PC-3 (cell line): ENCODE measurements at regions not wholly inside any gene's neighbourhood (a gene's known extent, or its start where the extent isn't known, plus 50 kb on each side); places are given as distances from the start of the nearest gene placed in this dataset.

Source experiments
- ATAC-seq: fragments of 200-7000 bp; cut with Tn5 transposase; 2 replicates; pipeline ENCODE4 v1.9.1; 2020; ENCODE audit warnings: mild to moderate bottlenecking, moderate library complexity
- BruUV-seq: library from RNA; stranded (reverse); fragments of 400-500 nt; replicated peaks from 2 replicates; lab custom pipeline; 2021; lab: Mats Ljungman, UMichigan
- CTCF ChIA-PET: fragments of 300-600 bp; sonication (Branson Sonifier 250); formaldehyde crosslinking; loops from one replicate; lab custom pipeline; 2022; ENCODE audit warnings: antibody characterized with exemption; lab: Charles Lee
- POLR2A ChIA-PET: fragments of 300-600 bp; sonication (Branson Sonifier 250); formaldehyde crosslinking; loops from one replicate; lab custom pipeline; 2022; ENCODE audit warnings: antibody characterized with exemption; ENCODE audit not compliant: unreplicated experiment; lab: Charles Lee
- DNase-seq: peaks from one replicate; pipeline ENCODE4 v3.0.0-alpha.2; 2015
- H2AFZ ChIP-seq: fragments of 300-600 bp; sonication (generic); 2 replicates; pipeline ENCODE4 v1.6.0; 2016; ENCODE audit warnings: antibody characterized with exemption, low read length
- H3F3A ChIP-seq: fragments of 300-600 bp; sonication (generic); one replicate; pipeline ENCODE4 v1.6.0; 2017; ENCODE audit warnings: antibody characterized with exemption, low read length, control low read depth, mild to moderate bottlenecking; ENCODE audit not compliant: unreplicated experiment
- H3K27ac ChIP-seq: fragments of 300-600 bp; sonication (generic); 2 replicates; pipeline ENCODE4 v1.5.1; 2016; ENCODE audit warnings: mild to moderate bottlenecking, low read length
- H3K27me3 ChIP-seq: fragments of 300-600 bp; sonication (generic); 2 replicates; pipeline ENCODE4 v1.6.1; 2016; ENCODE audit warnings: low read length, mixed read lengths
- H3K36me3 ChIP-seq: fragments of 300-600 bp; sonication (generic); 2 replicates; pipeline ENCODE4 v1.6.1; 2016; ENCODE audit warnings: low read depth, mixed run types, low read length, mixed read lengths
- H3K4me1 ChIP-seq: fragments of 300-600 bp; sonication (generic); 2 replicates; pipeline ENCODE4 v1.5.1; 2016; ENCODE audit warnings: low read length; ENCODE audit not compliant: insufficient read depth
- H3K4me2 ChIP-seq: fragments of 300-600 bp; sonication (generic); 2 replicates; pipeline ENCODE4 v1.6.0; 2016; ENCODE audit warnings: low read length
- H3K4me3 ChIP-seq: fragments of 300-600 bp; sonication (generic); 2 replicates; pipeline ENCODE4 v1.5.1; 2016; ENCODE audit warnings: mild to moderate bottlenecking, low read length, mixed read lengths
- H3K79me2 ChIP-seq: fragments of 300-600 bp; sonication (generic); 2 replicates; pipeline ENCODE4 v1.6.1; 2017; ENCODE audit warnings: low read length, mixed read lengths
- H3K9ac ChIP-seq: fragments of 300-600 bp; sonication (generic); 2 replicates; pipeline ENCODE4 v1.6.0; 2016; ENCODE audit warnings: mild to moderate bottlenecking, low read length
- H3K9me2 ChIP-seq: fragments of 300-600 bp; sonication (generic); replicated peaks from 2 replicates; pipeline ENCODE4 v1.6.1; 2016; ENCODE audit warnings: mixed run types, low read length, mixed read lengths
- H3K9me3 ChIP-seq: fragments of 300-600 bp; sonication (generic); 2 replicates; pipeline ENCODE4 v1.6.1; 2016; ENCODE audit warnings: low read length, mixed read lengths
- H4K20me1 ChIP-seq: fragments of 300-600 bp; sonication (generic); 2 replicates; pipeline ENCODE4 v1.6.1; 2016; ENCODE audit warnings: low read length, mixed read lengths
- CTCF ChIP-seq: fragments of 300-600 bp; sonication (generic); conservative IDR thresholded peaks from 2 replicates; pipeline ENCODE4 v1.5.1; 2017; ENCODE audit warnings: antibody characterized with exemption, low read depth, mild to moderate bottlenecking, low read length
- EZH2 ChIP-seq: fragments of 300-600 bp; sonication (generic); IDR thresholded peaks from one replicate; pipeline ENCODE4 v1.6.1; 2017; ENCODE audit warnings: antibody characterized with exemption, mild to moderate bottlenecking, low read length; ENCODE audit not compliant: unreplicated experiment
- EZH2phosphoT487 ChIP-seq: fragments of 300-600 bp; sonication (generic); IDR thresholded peaks from 2 replicates; pipeline ENCODE4 v1.6.1; 2018; ENCODE audit warnings: mild to moderate bottlenecking, antibody characterized with exemption, low read length, borderline replicate concordance
- intact Hi-C: fragments of 100-400 bp; cut with micrococcal nuclease; formaldehyde crosslinking; loops from 2 replicates; pipeline ENCODE4 v1.9.0; 2023

GRCh38 chr18:54673936-54674335 is 82.9 kb downstream of the DYNAP start:
- Histone ChIP-seq H3F3A (no peaks in the 10 kb centered on the region), H2AFZ (no peak overlapping the region), H3K27ac (peak overlapping the region; percentile 82), H3K9me3 (no peaks in the 10 kb centered on the region), H4K20me1 (no peaks in the 10 kb centered on the region), H3K4me2 (peak overlapping the region; percentile 64; the same call in 1 of the 2 replicates), H3K9me2 (no peaks in the 10 kb centered on the region), H3K4me1 (peaks cover 20% of the 10 kb centered on the region), H3K36me3 (no peaks in the 10 kb centered on the region), H3K79me2 (no peaks in the 10 kb centered on the region), H3K27me3 (no peaks in the 10 kb centered on the region), H3K4me3 (no peak overlapping the region), H3K9ac (no peak overlapping the region; the same call in 1 of the 2 replicates)
- no peak for ATAC-seq
- ChIA-PET POLR2A (no interaction called here), CTCF (no interaction called here)
- TF ChIP-seq CTCF = no peak
- no peak for TF ChIP-seq EZH2
- no peak for TF ChIP-seq EZH2phosphoT487
- no peak for DNase-seq
- intact Hi-C loops = no loop called here
- no TSS peak for BruUV-seq

DNA sequence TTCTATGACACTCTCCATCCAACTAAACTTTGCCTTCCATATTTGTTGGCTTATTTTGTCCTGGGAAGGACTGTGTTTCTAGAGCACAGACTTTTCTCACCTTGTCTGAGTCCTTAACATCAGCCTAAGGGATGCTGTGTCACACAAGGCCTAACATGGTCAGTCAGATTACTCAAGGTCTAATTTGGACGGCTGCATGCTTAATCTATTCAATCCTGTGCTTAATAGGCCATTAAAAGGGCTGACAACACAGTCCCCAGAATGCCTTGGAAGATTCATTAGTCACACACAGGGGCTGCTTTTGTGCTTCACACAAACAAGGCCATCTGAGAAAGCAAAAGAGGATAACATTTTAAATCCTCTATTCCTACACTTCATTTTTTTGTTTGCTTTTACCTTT is 84.0 kb downstream of the DYNAP start:
- Histone ChIP-seq H3K9me2 (no peaks in the 10 kb centered on the region), H3F3A (no peaks in the 10 kb centered on the region), H3K4me3 (no peak overlapping the region), H3K27me3 (no peaks in the 10 kb centered on the region), H3K4me2 (no peak overlapping the region), H3K4me1 (peaks cover 20% of the 10 kb centered on the region), H3K27ac (no peak overlapping the region), H3K36me3 (no peaks in the 10 kb centered on the region), H4K20me1 (no peaks in the 10 kb centered on the region), H2AFZ (no peak overlapping the region), H3K79me2 (no peaks in the 10 kb centered on the region), H3K9me3 (no peaks in the 10 kb centered on the region), H3K9ac (no peak overlapping the region)
- DNase-seq = no peak
- ChIA-PET POLR2A (no interaction called here), CTCF (no interaction called here)
- intact Hi-C loops = no loop called here
- TF ChIP-seq EZH2 (no peak), CTCF (no peak), EZH2phosphoT487 (no peak)
- no TSS peak for BruUV-seq
- ATAC-seq = no peak

GRCh38 chr18:54679318-54680149 is 88.5 kb downstream of the DYNAP start:
- peak; percentile 93 for ATAC-seq
- Histone ChIP-seq H3K4me2 (no peak overlapping the region), H3K4me3 (no peak overlapping the region), H2AFZ (no peak overlapping the region), H3K27me3 (no peaks in the 10 kb centered on the region), H3K4me1 (no peaks in the 10 kb centered on the region; the same call in 1 of the 2 replicates), H3K9ac (no peak overlapping the region), H3K9me3 (no peaks in the 10 kb centered on the region), H4K20me1 (no peaks in the 10 kb centered on the region), H3K27ac (no peak overlapping the region), H3K9me2 (no peaks in the 10 kb centered on the region), H3K36me3 (no peaks in the 10 kb centered on the region), H3F3A (no peaks in the 10 kb centered on the region), H3K79me2 (no peaks in the 10 kb centered on the region)
- CTCF ChIA-PET = interaction anchor here (0.6 to 1.0 kb wide), 10 partner anchors 54 to 672 kb away, joined by 3 to 8 read pairs (median 4); no protein-coding TSS in a partner anchor
- BruUV-seq = no TSS peak
- peak; percentile 88 for DNase-seq
- TF ChIP-seq CTCF (peak; percentile 89), EZH2phosphoT487 (no peak), EZH2 (no peak)
- POLR2A ChIA-PET = no interaction called here
- intact Hi-C loops = loop anchor here (1.0 to 5.0 kb wide), 6 partner anchors 58 to 304 kb away; partner anchors contain the start of gene RAB27B
